SK-N-DZ (cell line): ENCODE measurements at regions not wholly inside any gene's neighbourhood (a gene's known extent, or its start where the extent isn't known, plus 50 kb on each side); places are given as distances from the start of the nearest gene placed in this dataset.

Experiments
- DNase-seq: peaks from one replicate; pipeline ENCODE4 v3.0.0-alpha.2; 2015; ENCODE audit warnings: low spot score

DNA sequence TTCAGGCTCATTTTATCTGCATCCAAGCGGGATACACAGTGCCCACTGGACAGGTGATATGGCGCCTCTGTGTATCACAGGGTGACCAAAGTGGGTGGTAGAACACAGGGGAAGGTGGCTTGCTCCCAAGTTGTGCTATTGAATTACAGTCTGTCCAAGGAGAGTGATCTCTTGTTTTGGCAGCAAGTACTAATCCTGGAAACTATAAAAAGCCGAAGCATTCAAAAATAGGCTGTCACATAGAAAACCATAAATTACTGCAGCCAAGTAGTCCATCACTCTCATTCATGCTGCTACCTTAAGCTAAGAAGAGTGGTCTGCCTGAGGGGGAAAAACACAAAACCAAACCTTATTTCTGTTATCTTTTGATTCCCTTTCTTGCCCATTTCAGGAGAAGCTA lies 237.1 kb upstream of the POU3F3 start:
- DNase-seq, result no peak

DNA sequence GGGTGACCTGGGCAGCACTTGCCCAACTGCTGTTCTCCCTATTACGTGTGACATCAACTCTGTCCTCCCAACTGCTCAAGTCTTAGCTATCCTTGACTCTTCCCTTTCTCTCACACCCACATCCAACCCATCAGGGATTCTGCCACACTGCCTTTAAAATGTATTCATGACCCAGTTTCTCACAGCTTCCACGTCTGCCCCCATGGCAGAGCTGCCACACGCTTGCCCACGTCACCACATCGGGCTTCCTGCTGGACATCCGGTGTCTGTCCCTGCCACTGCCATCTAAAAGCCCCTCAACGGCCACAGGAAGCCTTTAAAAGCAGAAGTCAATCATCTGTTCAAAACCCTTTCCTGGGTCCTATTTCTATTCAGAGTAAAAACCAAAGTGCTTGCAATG lies 233.1 kb upstream of the POU3F3 start:
- DNase-seq, result no peak

DNA sequence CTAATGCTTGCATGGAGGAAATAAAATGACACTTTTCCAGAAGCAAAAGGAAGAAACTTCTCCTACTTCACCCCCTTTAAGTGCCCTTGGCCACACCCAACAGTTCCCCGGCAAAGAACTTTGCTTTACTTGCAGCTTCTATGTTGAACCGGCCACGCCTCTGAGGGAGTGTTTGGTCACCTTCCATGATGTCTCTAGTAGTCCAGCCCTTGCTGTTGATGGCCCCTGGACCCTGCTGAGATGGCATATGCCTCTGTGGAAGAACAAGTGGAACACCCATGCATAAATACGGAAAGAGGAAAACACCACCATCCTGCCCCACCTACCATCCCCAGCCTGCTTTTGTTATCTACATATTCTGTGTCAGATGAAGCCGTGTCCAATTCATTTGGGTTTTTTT lies 218.3 kb upstream of the POU3F3 start:
- no peak for DNase-seq

DNA sequence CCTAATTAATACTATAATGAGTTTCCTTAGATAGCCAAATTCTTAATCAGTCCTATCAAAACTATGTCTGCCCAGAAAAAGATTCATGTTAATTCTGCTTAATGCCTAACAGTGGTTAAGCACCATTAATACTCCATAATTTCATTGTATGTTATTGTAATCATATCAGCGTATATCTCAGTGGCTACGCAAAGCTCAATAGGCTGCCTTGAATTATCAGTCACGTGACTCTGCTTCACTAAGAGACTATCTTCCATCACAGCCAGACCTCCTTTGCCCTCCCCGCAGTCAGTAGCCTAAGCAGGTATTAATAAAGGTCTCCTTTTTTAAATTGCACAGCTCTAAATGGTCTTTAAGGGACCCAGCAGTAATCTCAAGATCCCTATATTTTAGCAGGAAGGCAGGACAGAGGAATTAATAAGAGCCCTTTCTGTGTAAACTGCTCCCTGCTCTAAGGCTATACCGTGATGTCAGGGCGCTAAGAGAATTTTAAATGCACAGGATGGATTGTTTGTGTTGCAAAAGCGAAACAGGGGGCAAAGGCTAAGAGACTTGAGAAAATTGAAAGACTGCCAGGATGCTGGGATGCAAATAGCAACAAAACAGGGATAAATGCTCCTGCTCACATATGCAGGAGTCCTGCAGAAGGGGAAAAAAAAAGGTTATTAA lies 215.6 kb upstream of the POU3F3 start:
- DNase-seq, result no peak

DNA sequence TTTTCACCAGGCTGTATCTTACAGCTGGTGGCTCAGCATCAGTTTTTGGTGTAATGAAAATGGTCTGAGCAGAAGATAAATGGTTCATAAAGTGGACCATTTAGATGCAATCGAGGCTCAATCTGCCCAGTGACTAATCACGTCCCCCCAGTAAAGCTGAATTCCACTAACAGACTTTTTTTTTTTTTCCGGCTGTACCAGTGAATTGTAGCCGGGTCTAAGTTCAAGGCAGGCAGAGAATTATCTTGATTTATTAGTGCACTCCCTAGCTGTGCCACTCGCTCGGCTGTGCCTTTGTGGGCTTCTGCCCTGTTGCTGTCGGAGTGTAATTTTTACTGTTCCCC lies 215.1 kb upstream of the POU3F3 start:
- DNase-seq, result no peak

DNA sequence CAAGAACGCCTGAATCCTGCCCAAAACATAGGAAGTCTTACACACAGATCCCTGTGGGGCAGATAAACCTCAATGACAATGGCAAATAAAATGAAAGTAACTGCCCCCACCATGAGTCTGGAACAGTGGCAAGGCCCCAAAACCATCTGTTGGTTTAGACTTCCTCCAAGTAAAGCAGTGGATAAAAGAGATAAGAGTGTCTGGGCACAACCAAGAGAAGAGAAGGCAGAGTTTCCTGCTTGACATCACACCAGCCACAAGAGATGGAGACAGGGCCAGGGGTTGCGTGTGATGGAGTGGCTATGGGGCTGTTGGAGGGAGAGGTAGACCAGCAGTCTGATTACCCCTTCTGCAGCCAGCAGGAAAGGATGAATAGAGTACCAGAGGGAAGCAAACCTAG lies 212.1 kb upstream of the POU3F3 start:
- no peak for DNase-seq

DNA sequence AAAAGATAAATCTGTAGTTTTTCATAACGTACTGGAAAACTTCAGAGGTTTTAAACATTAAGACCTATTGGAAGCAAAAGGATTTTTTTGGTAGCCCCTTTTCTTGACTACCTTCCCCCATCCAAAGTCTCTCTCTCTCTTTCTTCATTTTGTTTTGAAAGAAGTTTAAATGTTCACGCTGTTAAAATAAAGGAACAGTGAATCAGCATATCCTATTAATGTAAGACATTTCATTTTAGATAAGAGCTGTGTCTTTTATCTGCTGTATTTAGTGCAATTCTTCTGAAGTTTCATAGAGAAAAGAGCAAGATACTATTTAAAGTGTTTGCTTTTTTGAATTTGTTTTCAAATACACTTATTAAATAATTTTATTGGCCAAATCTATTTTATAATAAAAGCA lies 205.5 kb upstream of the POU3F3 start:
- no peak for DNase-seq

DNA sequence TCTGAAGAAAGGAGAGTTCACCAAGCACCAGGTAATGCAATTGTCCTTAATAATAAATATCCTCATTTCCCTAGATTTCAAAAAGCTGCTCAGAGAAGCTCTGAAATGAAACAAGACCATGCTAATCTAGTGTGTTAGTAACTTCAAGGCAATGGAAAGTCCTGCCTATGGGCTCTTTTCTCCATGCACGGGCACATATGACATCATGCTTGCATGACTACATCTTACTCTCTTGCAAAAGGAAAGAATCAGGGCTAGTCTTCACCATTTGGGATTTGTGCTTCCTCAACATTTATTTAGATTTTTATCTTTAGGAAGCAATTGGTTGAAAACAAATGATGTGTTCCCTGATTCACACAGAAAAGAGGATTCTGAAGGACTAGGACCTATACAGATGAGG lies 204.0 kb upstream of the POU3F3 start:
- no peak for DNase-seq

DNA sequence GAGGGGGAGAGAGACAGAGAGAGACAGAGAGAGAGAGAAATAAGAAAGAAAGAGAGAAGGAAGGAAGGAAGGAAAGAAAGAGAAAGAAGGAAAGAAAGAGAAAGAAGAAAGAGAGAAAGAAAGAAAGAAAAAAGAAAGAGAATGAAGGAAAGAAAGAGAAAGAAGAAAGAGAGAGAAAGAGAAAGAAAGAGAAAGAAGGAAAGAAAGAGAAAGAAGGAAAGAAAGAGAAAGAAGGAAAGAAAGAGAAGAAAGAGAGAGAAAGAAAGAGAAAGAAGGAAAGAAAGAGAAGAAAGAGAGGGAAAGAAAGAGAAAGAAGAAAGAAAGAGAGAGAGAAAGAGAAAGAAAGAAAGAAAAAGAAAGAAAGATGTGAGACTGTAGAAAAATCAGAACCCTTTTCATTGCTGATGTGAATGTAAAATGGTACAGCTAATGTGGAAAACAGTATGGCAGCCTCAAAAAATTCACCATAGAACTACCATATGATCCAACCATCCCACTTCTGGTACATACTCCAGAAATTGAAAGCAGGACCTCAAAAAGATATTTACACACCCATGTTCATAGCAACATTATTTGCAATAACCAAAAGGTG lies 203.4 kb upstream of the POU3F3 start:
- no peak for DNase-seq

DNA sequence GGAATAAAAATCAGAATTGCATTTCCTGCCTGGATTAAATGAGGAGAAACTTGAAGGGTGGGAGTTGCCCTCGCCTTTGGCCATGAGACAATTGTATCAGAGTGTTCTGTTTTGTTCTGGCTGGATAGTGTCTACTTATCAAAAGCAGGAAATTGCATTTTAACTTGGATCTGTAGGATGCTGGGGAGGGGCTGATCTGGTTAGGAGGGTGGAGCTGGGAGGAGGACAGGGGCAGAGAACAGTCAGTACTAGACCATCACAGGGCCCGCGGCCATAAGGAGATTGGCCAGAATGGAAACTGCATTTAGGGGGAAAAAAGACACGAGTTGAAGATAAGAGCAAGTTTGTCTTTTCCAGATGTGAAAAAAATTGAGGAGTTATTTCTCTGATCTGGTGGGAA lies 199.1 kb upstream of the POU3F3 start:
- no peak for DNase-seq

DNA sequence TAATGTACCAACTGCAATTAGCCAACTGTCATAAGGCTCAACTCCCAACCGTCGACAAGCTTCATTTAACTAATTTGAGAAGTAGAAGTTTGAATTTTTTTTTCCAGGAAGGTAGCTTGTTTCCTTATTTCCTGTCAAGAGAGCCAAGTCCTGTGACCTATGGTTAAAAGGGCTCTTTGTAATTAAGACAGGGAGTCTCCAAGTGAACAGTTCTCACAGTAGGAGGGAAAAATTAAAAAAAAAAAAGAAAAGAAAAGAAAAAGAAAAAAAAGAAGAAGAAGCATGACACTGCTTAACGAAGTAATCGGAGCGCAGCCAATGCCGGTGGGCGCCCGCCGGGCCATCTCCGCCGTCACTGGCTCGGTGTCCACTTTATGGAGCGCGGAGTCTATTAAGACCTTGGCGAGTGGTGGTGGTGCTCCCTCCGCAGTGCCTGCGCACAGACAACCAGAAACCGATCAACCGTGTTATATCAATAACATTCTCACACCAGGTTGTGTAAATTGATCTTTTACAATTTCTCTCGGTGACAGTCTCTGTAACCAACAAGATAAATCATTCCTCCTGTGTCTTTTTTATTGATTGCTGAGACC lies 197.2 kb upstream of the POU3F3 start:
- DNase-seq, result no peak

DNA sequence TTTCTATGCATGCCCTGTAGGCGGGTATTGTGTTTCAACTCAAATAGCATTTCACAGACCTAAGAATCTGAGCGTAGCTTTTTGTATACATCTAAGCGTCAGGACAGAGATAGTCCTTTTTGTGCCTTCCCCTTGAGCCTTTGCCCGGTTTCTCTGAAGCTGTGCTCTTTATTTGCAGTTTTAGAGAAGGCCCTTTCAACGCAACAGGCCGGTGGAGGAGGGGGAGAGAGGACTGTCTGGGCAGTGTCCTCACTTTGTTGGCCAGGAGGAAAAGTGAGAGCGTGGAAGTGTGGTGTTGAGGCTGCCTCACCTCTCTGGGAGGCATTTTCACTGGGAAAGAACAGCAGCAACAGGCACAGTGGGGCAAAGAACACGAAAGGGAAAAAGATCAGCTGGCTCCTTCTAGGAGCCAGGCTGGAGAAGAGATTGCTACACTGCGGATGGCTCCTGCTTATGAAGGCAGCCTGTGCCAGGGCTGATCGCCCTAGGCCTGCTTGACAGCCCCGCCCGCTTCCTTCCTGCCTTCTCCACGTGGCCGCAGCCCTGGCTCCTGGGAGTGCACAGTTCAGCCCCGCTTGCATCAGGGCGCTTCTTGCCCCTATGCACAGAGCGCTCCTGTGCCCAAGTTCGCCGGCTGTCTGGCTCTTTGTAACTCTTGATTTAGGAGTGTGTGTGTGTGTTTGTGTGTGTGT lies 195.6 kb upstream of the POU3F3 start:
- no peak for DNase-seq

DNA sequence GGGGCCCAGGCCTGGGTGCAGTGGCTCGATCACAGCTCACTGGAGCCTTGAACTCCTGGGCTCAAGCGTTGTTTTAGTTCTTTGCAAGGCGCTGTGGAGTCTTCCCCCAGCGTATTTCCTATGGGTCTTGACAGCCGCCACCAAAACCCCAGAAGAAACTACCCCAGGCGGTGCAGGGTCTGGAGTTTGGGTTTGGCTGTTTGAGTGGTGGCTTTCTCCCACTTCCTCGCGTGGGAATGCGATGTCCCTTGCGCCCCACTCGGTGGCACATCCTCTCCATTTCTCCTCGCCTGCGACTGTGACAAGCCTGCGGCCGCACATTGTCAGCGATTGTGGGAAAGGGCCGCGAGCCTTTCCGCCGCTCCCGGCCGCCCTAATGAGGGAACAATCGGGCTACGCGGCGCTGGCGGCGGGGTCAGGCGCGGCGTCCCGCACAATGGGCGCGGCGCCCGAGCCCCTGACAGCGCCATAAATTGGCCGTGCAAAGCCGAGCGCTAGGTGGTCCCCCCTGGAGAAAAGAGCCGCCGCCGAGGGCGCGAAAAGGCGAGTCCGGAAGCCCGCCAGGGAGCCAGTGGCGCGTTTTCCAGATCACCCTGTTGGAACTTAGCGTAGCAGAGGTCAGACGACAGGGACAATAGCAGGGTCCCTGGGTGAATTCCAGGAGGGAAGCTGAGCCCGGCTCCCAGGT lies 194.9 kb upstream of the POU3F3 start:
- DNase-seq, result no peak

DNA sequence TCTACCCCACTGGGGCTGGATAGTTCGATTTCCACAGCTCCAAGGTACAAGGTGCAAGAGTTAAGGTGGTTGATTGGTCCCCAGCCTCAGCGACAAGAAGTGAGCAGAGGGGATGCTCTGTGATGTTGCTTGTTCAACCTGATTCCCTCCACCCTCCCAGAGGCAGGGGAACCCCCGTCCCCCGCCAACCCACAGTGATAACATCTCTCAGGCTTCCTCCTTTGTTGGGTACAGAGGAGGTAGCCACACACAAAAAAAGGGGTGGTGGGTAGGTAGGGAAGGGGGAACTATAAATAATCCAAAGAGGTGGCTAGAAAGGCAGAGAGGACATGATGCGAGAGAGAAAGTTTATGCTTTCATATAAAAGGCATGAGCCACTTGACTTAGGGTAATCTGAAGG lies 192.9 kb upstream of the POU3F3 start:
- DNase-seq, result no peak

DNA sequence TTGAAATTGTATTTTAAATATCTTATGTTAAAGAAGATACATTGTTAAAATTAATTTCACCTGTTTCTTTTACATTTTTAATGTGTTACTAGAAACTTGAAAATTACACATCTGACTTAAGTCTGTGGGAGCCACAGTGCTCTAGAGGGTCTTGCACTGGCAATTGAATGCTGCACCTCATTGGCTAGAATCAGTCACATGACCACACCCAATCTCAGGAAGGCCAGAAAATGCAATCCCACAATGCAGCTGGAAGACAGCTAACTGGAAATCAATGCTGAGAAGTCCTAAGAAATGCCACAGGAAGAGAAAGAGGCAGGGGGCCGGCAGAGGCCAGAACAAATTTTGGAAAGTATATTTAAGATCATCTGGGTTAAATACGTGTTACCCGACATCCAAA lies 189.2 kb upstream of the POU3F3 start:
- no peak for DNase-seq

DNA sequence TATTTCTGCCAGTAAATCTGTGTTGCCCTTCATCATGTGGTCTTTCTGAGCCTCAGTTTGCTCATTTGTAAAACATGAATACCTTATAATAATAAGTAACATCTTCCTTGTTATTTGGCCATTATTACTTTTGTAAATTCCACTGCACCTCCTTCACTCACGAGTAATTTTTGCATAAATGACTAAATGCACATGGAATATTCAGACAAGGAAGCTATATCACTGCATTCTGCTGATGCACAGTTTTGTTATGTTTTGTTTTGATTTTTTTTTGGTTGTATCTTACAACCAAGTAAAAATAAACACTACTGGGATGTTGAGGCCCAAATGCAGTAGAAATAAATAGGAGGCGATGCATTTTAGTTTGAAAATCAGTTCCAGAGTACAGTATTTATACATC lies 185.3 kb upstream of the POU3F3 start:
- no peak for DNase-seq

DNA sequence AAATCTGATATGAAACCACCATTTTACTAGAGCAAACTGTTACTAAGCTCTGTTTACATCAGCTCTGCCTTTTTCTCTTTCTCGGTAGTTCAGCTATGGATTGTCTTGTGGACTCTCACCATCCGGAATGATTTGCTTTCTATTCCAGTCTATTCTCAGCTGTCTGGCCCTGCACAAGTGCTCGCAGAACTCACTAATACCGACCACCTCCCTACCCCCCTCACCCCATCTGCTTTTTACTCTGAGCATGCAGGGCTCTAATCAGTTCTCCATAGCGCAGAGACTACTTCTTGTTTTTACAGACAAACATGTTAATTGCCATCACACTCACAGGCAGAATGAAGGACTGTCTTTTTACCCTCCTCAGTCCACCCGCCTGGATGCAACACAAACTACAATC lies 180.7 kb upstream of the POU3F3 start:
- DNase-seq, result no peak

DNA sequence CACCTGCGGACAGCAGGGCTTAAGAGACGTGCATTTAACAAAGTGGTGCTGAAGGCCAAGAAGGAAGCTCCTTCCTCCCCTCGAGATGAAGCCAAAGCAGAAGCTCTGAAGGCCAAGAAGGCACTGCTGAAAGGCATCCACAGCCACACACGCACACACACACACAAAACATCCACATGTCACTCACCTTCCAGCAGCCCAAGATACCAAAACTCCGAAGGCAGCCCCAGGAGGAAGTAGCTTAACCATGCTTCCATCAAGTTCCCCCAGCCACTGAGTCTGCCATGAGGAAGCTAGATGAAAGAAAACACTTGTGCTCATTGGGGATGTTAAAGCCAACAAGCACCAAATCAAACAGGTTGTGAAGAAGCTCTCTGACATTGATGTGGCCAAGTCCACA lies 175.7 kb upstream of the POU3F3 start:
- no peak for DNase-seq

DNA sequence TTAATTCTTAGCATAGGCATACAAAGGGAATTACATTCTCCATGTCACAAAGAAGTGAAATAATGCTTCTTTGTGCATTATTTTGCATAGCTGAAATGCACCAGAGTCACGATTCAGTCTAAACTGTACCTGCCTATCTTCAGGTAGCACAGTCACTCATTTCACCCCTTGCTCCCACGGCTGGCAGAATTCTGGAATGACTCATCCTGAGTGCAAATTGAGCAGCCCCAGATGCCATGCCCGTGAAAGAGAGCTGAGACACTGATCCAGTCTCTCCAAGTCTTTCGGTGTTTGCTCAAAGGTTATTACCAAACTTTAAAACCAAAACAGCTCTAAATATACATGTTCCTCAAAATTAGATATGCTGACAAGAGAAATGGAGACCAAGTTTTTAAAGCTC lies 168.3 kb upstream of the POU3F3 start:
- no peak for DNase-seq

DNA sequence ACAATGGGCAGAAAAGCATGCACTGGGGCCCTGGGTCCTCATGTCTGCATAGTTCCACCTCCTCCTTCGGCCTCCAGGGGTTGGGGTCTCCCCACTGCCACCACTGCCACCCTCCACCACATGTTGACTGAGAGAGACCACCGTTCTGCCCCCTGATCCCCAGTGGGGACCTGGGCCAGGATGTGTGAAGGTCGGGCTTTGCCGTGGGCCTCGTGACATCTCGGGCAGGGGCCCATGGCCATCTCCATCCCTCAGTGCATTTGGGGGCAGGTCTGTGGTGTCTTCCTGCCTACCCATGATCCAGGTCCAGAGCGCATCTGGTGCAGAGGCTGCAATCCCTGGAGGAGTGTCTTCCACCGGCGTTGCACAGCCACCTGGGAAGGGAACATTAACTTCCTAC lies 166.8 kb upstream of the POU3F3 start:
- DNase-seq, result no peak

DNA sequence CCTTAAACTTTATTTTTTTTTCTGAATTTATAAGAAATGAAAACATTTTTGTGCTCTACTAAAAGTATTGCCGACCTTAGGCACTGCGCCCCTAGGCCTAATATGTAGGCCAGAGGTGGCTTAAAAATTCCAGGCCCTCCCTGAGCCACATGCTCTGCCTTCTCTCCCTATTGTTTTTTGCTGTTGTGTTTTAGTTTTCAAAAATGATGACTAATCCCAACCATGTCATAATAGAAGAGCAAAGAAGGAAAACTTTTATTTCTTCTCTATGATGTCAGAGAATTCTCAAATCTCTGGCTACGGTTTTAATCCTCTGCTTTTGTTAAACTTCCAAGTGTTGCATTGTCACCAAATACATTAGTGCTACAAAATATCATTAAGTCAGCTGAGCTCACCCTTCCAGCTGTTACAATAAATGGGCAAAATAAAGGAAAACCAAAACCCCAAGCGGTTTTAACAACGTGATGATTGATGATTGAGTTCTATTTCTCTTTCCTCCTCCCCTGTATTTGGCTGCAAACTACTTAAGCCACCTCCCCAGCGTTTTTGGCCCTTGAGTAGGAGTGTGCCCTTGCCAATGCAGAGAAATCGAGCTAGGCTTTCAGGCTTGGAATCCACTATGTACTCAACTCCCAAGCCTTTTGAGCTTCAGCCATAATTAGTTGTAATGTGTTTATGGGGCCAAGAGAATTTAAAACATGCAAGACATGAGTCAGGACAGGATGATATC lies 163.5 kb upstream of the POU3F3 start:
- no peak for DNase-seq

DNA sequence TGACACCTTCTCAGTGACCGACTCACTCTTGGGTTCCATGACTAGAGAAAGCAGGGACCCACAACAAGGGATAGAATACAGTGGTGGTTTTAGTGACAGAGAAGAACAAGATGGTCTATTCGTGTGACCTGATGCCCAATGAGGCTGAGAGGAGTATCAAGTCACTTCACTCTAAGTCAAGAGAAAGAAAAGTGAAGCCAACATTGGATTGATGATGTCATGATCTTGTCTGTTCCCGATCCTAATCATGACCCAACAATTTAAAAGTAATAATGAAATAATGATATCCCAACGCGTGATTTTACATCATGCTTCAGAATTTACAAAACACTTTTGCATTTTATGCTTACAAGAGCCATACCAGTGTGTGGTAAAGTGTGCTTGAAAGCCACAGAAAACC lies 155.6 kb upstream of the POU3F3 start:
- no peak for DNase-seq
